WTC11 (cell line): ENCODE measurements at regions not wholly inside any gene's neighbourhood (a gene's known extent, or its start where the extent isn't known, plus 50 kb on each side); places are given as distances from the start of the nearest gene placed in this dataset.

ENCODE experiments used
- ATAC-seq: fragments of 200-7000 bp; cut with Tn5 transposase; 2 replicates; pipeline ENCODE4 v1.10.0; 2021; ENCODE audit warnings: mild to moderate bottlenecking, moderate library complexity
- CTCF ChIA-PET: fragments of 300-600 bp; sonication (Branson Sonifier 250); formaldehyde crosslinking; loops from one replicate; lab custom pipeline; 2021; ENCODE audit warnings: antibody characterized with exemption; lab: Charles Lee
- POLR2A ChIA-PET: fragments of 350-600 bp; sonication (Branson Sonifier 250); formaldehyde crosslinking; loops from one replicate; lab custom pipeline; 2021; ENCODE audit warnings: antibody characterized with exemption; lab: Charles Lee
- DNase-seq: peaks from one replicate; pipeline ENCODE4 v3.0.0; 2021; ENCODE audit warnings: low spot score
- H3K27ac Mint-ChIP-seq: 2 replicates; pipeline ENCODE4 v1.8.0; 2021; ENCODE audit warnings: mixed read lengths
- H3K27me3 Mint-ChIP-seq: 2 replicates; pipeline ENCODE4 v1.8.0; 2021; ENCODE audit warnings: low read depth, mild to moderate bottlenecking, moderate library complexity, mixed read lengths
- H3K36me3 Mint-ChIP-seq: 2 replicates; pipeline ENCODE4 v1.8.0; 2021; ENCODE audit warnings: mixed read lengths
- H3K4me1 Mint-ChIP-seq: 2 replicates; pipeline ENCODE4 v1.8.0; 2022; ENCODE audit warnings: mixed read lengths
- H3K4me3 Mint-ChIP-seq: 2 replicates; pipeline ENCODE4 v1.8.0; 2021; ENCODE audit warnings: mild to moderate bottlenecking, moderate library complexity, mixed read lengths
- H3K9me3 Mint-ChIP-seq: 2 replicates; pipeline ENCODE4 v1.8.0; 2021; ENCODE audit warnings: mixed read lengths
- CREM ChIP-seq: sonication (generic); formaldehyde crosslinking; IDR thresholded peaks from 2 replicates; pipeline ENCODE4 v1.8.1; 2022; ENCODE audit warnings: mild to moderate bottlenecking, missing genetic modification reagents, moderate library complexity
- ELF4 ChIP-seq: sonication (generic); formaldehyde crosslinking; IDR thresholded peaks from 2 replicates; pipeline ENCODE4 v1.8.1; 2022; ENCODE audit warnings: low read depth, mild to moderate bottlenecking, moderate library complexity, missing genetic modification reagents
- ETV6 ChIP-seq: sonication (generic); formaldehyde crosslinking; IDR thresholded peaks from 2 replicates; pipeline ENCODE4 v1.8.1; 2022; ENCODE audit warnings: mild to moderate bottlenecking, missing genetic modification reagents
- GRHL2 ChIP-seq: fragments of 250-450 bp; sonication (Bioruptor Pico); IDR thresholded peaks from 2 replicates; pipeline ENCODE4 v1.8.0; 2022; ENCODE audit warnings: mild to moderate bottlenecking, moderate library complexity; ENCODE audit not compliant: insufficient replicate concordance, severe bottlenecking
- HMGA2 ChIP-seq: fragments of 250-450 bp; sonication (Bioruptor Pico); IDR thresholded peaks from 2 replicates; pipeline ENCODE4 v1.4.0; 2021; ENCODE audit warnings: mild to moderate bottlenecking, moderate library complexity
- KAT7 ChIP-seq: sonication (generic); formaldehyde crosslinking; IDR thresholded peaks from 2 replicates; pipeline ENCODE4 v1.8.1; 2023; ENCODE audit warnings: missing genetic modification reagents, mild to moderate bottlenecking, borderline replicate concordance
- NR3C1 ChIP-seq: sonication (generic); formaldehyde crosslinking; conservative IDR thresholded peaks from 2 replicates; pipeline ENCODE4 v1.8.1; 2023; ENCODE audit warnings: low read depth, mild to moderate bottlenecking, missing genetic modification reagents
- RELA ChIP-seq: sonication (generic); formaldehyde crosslinking; IDR thresholded peaks from 2 replicates; pipeline ENCODE4 v1.8.1; 2022; ENCODE audit warnings: missing genetic modification reagents, mild to moderate bottlenecking, borderline replicate concordance
- SMAD3 ChIP-seq: sonication (generic); formaldehyde crosslinking; IDR thresholded peaks from 2 replicates; pipeline ENCODE4 v1.8.0; 2022; ENCODE audit warnings: missing genetic modification reagents, mild to moderate bottlenecking, borderline replicate concordance
- SOX15 ChIP-seq: fragments of 250-450 bp; sonication (Bioruptor Pico); IDR thresholded peaks from 2 replicates; pipeline ENCODE4 v1.9.0; 2021; ENCODE audit warnings: mild to moderate bottlenecking
- TP53 ChIP-seq: sonication (generic); formaldehyde crosslinking; IDR thresholded peaks from 2 replicates; pipeline ENCODE4 v1.8.1; 2023; ENCODE audit warnings: mild to moderate bottlenecking, missing genetic modification reagents
- ZNF219 ChIP-seq: sonication (generic); formaldehyde crosslinking; IDR thresholded peaks from 2 replicates; pipeline ENCODE4 v1.8.0; 2023; ENCODE audit warnings: missing genetic modification reagents, mild to moderate bottlenecking, borderline replicate concordance
- ZNF317 ChIP-seq: sonication (generic); formaldehyde crosslinking; IDR thresholded peaks from 2 replicates; pipeline ENCODE4 v1.8.1; 2023; ENCODE audit warnings: low read depth, mild to moderate bottlenecking, moderate library complexity, missing genetic modification reagents, borderline replicate concordance
- ZNF423 ChIP-seq: fragments of 250-450 bp; sonication (Bioruptor Pico); IDR thresholded peaks from 2 replicates; pipeline ENCODE4 v2.1.2; 2022; ENCODE audit warnings: mild to moderate bottlenecking, moderate library complexity
- TF ChIP-seq, protein P1 (sequence below): sonication (generic); formaldehyde crosslinking; IDR thresholded peaks from 2 replicates; pipeline ENCODE4 v1.8.0; 2022; ENCODE audit warnings: missing genetic modification reagents
- TF ChIP-seq, protein P2 (sequence below): sonication (generic); formaldehyde crosslinking; IDR thresholded peaks from 2 replicates; pipeline ENCODE4 v1.8.1; 2023; ENCODE audit warnings: mild to moderate bottlenecking, missing genetic modification reagents
- TF ChIP-seq, protein P3 (sequence below): fragments of 250-450 bp; sonication (Bioruptor Pico); IDR thresholded peaks from 2 replicates; pipeline ENCODE4 v1.8.0; 2021; ENCODE audit warnings: mild to moderate bottlenecking
- TF ChIP-seq, protein P4 (sequence below): sonication (generic); formaldehyde crosslinking; IDR thresholded peaks from 2 replicates; pipeline ENCODE4 v1.8.1; 2022; ENCODE audit warnings: mild to moderate bottlenecking, moderate library complexity, missing genetic modification reagents
- TF ChIP-seq, protein P5 (sequence below): fragments of 250-450 bp; sonication (Bioruptor Pico); IDR thresholded peaks from 2 replicates; pipeline ENCODE4 v1.9.0; 2021; ENCODE audit warnings: moderate library complexity, mild to moderate bottlenecking, inconsistent platforms, borderline replicate concordance
- TF ChIP-seq, protein P6 (sequence below): fragments of 250-450 bp; sonication (Bioruptor Pico); IDR thresholded peaks from 2 replicates; pipeline ENCODE4 v1.9.0; 2021; ENCODE audit warnings: mild to moderate bottlenecking

DNA sequence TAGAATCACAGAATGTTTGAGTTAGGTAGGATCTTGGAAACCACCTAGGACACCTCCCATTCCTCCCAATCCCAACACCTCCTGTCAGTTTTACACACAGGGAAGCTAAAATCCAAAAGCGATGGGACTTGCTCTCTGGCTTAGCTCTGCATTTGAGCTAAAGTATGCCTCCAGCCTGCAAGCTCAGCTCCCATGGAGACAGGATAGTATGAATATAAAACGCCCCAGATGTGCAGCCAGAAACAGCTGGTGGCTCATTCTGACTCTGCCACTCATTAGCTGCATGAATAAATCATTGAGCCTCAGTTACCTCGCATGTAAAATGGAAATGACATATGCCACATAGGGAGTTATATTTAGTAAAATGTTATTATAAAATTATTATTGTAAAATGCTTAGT, 336.0 kb downstream of the SUCLA2 start:
- DNase-seq (no peak), ATAC-seq (no peak; the same call in 1 of the 2 replicates)
- CTCF ChIA-PET: interaction anchor here (1.1 kb wide), 1 partner anchor 703 kb away, joined by 3 read pairs; no protein-coding TSS in a partner anchor
- Mint-ChIP-seq H3K36me3 (no peaks in the 10 kb centered on the region), H3K4me1 (0 out of 2 replicates have a peak, but pooled peaks cover 2% of the 10 kb centered on the region), H3K4me3 (no peak overlapping the region), H3K27me3 (no peaks in the 10 kb centered on the region), H3K27ac (no peak overlapping the region), H3K9me3 (peaks cover 9% of the 10 kb centered on the region)
- POLR2A ChIA-PET: no interaction called here
- no peak for TF ChIP-seq ETV6 (CRISPR knock-in tag)
- no peak for TF ChIP-seq ZNF423 (CRISPR knock-in tag)
- no peak for TF ChIP-seq CREM (CRISPR knock-in tag)
- no peak for TF ChIP-seq SMAD3
- no peak for TF ChIP-seq RELA (CRISPR knock-in tag)
- TF ChIP-seq, protein P1, sequence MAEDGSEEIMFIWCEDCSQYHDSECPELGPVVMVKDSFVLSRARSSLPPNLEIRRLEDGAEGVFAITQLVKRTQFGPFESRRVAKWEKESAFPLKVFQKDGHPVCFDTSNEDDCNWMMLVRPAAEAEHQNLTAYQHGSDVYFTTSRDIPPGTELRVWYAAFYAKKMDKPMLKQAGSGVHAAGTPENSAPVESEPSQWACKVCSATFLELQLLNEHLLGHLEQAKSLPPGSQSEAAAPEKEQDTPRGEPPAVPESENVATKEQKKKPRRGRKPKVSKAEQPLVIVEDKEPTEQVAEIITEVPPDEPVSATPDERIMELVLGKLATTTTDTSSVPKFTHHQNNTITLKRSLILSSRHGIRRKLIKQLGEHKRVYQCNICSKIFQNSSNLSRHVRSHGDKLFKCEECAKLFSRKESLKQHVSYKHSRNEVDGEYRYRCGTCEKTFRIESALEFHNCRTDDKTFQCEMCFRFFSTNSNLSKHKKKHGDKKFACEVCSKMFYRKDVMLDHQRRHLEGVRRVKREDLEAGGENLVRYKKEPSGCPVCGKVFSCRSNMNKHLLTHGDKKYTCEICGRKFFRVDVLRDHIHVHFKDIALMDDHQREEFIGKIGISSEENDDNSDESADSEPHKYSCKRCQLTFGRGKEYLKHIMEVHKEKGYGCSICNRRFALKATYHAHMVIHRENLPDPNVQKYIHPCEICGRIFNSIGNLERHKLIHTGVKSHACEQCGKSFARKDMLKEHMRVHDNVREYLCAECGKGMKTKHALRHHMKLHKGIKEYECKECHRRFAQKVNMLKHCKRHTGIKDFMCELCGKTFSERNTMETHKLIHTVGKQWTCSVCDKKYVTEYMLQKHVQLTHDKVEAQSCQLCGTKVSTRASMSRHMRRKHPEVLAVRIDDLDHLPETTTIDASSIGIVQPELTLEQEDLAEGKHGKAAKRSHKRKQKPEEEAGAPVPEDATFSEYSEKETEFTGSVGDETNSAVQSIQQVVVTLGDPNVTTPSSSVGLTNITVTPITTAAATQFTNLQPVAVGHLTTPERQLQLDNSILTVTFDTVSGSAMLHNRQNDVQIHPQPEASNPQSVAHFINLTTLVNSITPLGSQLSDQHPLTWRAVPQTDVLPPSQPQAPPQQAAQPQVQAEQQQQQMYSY (CRISPR knock-in tag): no peak

DNA sequence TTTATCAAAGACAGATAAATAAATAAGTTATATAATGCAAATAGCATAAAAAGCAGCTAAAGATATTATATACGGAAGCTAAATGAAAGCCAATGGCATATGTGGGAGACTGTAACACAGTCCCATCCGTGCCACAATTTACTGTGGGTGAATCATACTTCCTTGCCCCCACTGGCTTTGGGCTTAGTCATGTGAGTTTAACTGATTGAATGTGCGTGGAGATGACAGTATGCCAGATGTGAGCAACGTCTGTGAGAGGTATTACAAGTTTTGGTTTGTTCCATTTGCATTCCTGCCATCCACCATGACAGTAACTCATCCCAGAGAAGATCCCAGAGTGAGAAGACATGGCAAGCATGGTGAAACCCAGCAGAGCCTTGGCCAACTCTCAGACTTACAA, 340.0 kb downstream of the SUCLA2 start:
- no peak overlapping the region for H3K4me3 Mint-ChIP-seq
- CTCF ChIA-PET: no interaction called here
- 0 out of 2 replicates have a peak, but pooled peaks cover 2% of the 10 kb centered on the region for H3K4me1 Mint-ChIP-seq
- peaks cover 17% of the 10 kb centered on the region for H3K9me3 Mint-ChIP-seq
- ATAC-seq (no peak), DNase-seq (no peak)
- H3K36me3 Mint-ChIP-seq: no peaks in the 10 kb centered on the region; the same call in 1 of the 2 replicates
- POLR2A ChIA-PET: no interaction called here
- H3K27me3 Mint-ChIP-seq: no peaks in the 10 kb centered on the region
- H3K27ac Mint-ChIP-seq: no peak overlapping the region
- TF ChIP-seq CREM (CRISPR knock-in tag): no peak
- no peak for TF ChIP-seq KAT7 (CRISPR knock-in tag)
- TF ChIP-seq ELF4 (CRISPR knock-in tag): no peak
- no peak for TF ChIP-seq NR3C1 (CRISPR knock-in tag)
- TF ChIP-seq SOX15: no peak
- no peak for TF ChIP-seq GRHL2 (CRISPR knock-in tag)
- TF ChIP-seq, protein P2, sequence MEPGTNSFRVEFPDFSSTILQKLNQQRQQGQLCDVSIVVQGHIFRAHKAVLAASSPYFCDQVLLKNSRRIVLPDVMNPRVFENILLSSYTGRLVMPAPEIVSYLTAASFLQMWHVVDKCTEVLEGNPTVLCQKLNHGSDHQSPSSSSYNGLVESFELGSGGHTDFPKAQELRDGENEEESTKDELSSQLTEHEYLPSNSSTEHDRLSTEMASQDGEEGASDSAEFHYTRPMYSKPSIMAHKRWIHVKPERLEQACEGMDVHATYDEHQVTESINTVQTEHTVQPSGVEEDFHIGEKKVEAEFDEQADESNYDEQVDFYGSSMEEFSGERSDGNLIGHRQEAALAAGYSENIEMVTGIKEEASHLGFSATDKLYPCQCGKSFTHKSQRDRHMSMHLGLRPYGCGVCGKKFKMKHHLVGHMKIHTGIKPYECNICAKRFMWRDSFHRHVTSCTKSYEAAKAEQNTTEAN (CRISPR knock-in tag): no peak
- no peak for TF ChIP-seq TP53 (CRISPR knock-in tag)
- TF ChIP-seq, protein P3, sequence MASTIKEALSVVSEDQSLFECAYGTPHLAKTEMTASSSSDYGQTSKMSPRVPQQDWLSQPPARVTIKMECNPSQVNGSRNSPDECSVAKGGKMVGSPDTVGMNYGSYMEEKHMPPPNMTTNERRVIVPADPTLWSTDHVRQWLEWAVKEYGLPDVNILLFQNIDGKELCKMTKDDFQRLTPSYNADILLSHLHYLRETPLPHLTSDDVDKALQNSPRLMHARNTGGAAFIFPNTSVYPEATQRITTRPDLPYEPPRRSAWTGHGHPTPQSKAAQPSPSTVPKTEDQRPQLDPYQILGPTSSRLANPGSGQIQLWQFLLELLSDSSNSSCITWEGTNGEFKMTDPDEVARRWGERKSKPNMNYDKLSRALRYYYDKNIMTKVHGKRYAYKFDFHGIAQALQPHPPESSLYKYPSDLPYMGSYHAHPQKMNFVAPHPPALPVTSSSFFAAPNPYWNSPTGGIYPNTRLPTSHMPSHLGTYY (CRISPR knock-in tag): no peak
- no peak for TF ChIP-seq ZNF219
- TF ChIP-seq, protein P4, sequence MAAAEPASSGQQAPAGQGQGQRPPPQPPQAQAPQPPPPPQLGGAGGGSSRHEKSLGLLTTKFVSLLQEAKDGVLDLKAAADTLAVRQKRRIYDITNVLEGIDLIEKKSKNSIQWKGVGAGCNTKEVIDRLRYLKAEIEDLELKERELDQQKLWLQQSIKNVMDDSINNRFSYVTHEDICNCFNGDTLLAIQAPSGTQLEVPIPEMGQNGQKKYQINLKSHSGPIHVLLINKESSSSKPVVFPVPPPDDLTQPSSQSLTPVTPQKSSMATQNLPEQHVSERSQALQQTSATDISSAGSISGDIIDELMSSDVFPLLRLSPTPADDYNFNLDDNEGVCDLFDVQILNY: no peak
- TF ChIP-seq ZNF317: no peak
- TF ChIP-seq, protein P5, sequence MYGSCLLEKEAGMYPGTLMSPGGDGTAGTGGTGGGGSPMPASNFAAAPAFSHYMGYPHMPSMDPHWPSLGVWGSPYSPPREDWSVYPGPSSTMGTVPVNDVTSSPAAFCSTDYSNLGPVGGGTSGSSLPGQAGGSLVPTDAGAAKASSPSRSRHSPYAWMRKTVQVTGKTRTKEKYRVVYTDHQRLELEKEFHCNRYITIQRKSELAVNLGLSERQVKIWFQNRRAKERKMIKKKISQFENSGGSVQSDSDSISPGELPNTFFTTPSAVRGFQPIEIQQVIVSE (CRISPR knock-in tag): no peak
- TF ChIP-seq, protein P6, sequence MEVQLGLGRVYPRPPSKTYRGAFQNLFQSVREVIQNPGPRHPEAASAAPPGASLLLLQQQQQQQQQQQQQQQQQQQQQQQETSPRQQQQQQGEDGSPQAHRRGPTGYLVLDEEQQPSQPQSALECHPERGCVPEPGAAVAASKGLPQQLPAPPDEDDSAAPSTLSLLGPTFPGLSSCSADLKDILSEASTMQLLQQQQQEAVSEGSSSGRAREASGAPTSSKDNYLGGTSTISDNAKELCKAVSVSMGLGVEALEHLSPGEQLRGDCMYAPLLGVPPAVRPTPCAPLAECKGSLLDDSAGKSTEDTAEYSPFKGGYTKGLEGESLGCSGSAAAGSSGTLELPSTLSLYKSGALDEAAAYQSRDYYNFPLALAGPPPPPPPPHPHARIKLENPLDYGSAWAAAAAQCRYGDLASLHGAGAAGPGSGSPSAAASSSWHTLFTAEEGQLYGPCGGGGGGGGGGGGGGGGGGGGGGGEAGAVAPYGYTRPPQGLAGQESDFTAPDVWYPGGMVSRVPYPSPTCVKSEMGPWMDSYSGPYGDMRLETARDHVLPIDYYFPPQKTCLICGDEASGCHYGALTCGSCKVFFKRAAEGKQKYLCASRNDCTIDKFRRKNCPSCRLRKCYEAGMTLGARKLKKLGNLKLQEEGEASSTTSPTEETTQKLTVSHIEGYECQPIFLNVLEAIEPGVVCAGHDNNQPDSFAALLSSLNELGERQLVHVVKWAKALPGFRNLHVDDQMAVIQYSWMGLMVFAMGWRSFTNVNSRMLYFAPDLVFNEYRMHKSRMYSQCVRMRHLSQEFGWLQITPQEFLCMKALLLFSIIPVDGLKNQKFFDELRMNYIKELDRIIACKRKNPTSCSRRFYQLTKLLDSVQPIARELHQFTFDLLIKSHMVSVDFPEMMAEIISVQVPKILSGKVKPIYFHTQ (CRISPR knock-in tag): no peak
- TF ChIP-seq HMGA2 (CRISPR knock-in tag): no peak
